ENCODE measurements at regions not wholly inside any gene's neighbourhood (a gene's known extent, or its start where the extent isn't known, plus 50 kb on each side); places are given as distances from the start of the nearest gene placed in this dataset.

DNA sequence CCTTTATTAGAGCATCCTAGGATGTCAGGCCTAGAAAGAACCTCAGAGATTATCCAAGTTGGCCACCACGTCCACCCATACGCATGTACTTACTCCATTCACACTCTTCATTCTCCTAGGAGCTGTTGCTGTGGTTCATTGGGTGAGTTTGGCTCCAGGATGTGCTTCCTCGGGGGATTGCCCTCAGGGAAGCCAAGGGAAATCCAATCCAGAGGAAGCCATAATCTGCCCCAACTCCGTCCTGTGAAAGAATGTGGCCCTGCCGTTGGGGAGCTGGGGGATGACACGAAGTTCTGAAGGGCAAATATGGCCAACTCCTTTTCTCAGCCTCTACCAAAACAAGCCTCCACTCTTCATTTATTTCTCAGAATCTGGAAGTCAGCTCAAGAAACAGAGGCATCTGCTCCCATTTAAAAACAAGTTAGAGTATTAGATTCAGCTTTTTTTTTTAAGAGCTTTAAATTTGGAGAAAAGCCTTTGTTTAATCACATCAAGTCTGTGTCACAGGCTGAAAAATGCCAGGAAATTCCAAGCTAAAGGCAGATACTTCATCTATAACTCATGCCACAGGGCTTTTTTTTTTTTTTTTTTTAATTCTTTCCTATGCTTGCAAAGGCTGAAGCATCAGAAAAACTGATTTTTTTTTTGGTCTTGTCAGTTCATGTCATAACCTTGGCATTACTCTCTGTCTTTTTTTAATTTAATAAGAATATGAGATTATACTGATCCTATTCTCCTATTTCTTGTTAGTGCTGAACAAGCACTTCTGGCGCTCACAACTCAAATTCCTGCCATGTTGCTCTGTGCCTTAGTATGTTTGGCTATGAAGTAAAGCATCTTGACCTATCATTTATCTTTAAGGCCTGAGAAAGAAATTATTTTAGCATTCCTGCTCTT lies 480.9 kb upstream of the MARCKS start:
- TF ChIP-seq POLR2A (IDR thresholded peaks at IDR 0.05), result no peak
- TF ChIP-seq, protein P1, sequence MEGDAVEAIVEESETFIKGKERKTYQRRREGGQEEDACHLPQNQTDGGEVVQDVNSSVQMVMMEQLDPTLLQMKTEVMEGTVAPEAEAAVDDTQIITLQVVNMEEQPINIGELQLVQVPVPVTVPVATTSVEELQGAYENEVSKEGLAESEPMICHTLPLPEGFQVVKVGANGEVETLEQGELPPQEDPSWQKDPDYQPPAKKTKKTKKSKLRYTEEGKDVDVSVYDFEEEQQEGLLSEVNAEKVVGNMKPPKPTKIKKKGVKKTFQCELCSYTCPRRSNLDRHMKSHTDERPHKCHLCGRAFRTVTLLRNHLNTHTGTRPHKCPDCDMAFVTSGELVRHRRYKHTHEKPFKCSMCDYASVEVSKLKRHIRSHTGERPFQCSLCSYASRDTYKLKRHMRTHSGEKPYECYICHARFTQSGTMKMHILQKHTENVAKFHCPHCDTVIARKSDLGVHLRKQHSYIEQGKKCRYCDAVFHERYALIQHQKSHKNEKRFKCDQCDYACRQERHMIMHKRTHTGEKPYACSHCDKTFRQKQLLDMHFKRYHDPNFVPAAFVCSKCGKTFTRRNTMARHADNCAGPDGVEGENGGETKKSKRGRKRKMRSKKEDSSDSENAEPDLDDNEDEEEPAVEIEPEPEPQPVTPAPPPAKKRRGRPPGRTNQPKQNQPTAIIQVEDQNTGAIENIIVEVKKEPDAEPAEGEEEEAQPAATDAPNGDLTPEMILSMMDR (IDR thresholded peaks at IDR 0.05), result no peak

All from esophagus squamous epithelium (tissue), 4 donors.